GM23248 (cell line): ENCODE measurements at regions not wholly inside any gene's neighbourhood (a gene's known extent, or its start where the extent isn't known, plus 50 kb on each side); places are given as distances from the start of the nearest gene placed in this dataset.

Experiments used
- EZH2 ChIP-seq: fragments of 200-600 bp; sonication (generic); IDR thresholded peaks from 2 replicates; pipeline ENCODE4 v1.6.1; 2018; ENCODE audit warnings: antibody characterized with exemption, mild to moderate bottlenecking; ENCODE audit not compliant: insufficient read depth, poor library complexity, severe bottlenecking
- EZH2phosphoT487 ChIP-seq: fragments of 200-600 bp; sonication (generic); IDR thresholded peaks from 2 replicates; pipeline ENCODE4 v1.6.1; 2018; ENCODE audit warnings: antibody characterized with exemption, moderate library complexity, mild to moderate bottlenecking, low read depth; ENCODE audit not compliant: insufficient read depth

DNA sequence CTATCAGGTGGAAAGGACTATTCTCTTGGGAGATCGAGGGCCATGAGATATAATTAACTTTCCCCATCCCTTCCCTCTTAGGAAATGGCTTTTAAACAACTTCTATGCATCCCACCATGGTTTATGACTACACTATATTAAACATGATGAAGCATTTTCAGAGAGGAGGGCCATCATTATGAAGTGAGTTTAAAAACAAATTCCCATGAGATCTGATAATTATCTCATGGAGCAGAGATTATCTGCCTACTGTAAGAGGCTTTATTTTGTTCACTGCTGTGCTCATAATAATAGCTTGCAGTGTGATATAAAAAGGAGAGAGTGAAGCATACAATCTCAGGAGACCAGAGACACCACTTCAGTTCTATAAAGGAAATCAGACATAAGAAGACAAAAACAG lies 330.5 kb upstream of the ZFP42 start:
- TF ChIP-seq EZH2 (no peak), EZH2phosphoT487 (no peak)
